ENCODE measurements at regions not wholly inside any gene's neighbourhood (a gene's known extent, or its start where the extent isn't known, plus 50 kb on each side); places are given as distances from the start of the nearest gene placed in this dataset.

- DNase-seq (ENCODE audit: low spot score) = no peak
Measured at GRCh38 chr17:77001487-77001886, 133.3 kb downstream of the MGAT5B start.

GRCh38 chr17:77002103-77003045, 134.2 kb downstream of the MGAT5B start:
- DNase-seq (ENCODE audit: low spot score) = no peak

- no peak for DNase-seq (ENCODE audit: low spot score)
Measured at GRCh38 chr17:77003699-77004098, 135.5 kb downstream of the MGAT5B start.

DNA sequence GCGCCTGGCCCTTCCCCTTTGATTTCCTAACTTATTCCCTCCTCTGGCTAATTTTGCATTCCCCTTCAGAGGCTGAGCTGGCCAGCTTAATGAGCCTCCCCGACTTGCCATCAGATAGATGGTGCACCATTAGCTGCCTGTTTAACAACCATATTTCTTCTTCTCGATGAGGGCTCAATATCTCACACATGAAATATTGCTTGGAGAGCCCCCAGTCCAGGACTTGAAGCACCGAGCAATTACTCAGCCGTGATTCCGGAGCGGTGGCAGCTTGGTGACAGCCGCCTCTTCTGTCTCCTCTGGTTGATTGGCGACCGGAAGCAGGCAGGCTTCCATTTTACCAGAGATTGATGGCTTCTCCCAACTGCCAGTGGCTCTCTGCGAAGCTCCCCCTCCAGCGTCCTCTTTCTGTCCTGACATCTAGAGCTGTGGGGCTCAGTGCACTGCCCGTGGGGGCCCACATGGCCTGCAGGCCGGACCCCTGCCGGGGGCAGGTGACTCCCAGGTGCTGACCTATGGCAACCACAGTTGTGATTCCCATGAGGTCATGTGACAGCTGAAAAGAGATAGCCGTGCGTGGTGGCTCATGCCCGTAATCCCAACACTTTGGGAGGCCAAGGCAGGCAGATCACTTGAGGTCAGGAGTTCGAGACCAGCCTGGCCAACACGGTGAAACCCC, 133.7 kb upstream of the SEC14L1 start:
- DNase-seq (ENCODE audit: low spot score) = no peak

- DNase-seq (ENCODE audit: low spot score) = no peak
Measured at GRCh38 chr17:77009877-77010276, 130.9 kb upstream of the SEC14L1 start.

GRCh38 chr17:77010667-77011066, 130.1 kb upstream of the SEC14L1 start:
- DNase-seq (ENCODE audit: low spot score) = no peak

DNA sequence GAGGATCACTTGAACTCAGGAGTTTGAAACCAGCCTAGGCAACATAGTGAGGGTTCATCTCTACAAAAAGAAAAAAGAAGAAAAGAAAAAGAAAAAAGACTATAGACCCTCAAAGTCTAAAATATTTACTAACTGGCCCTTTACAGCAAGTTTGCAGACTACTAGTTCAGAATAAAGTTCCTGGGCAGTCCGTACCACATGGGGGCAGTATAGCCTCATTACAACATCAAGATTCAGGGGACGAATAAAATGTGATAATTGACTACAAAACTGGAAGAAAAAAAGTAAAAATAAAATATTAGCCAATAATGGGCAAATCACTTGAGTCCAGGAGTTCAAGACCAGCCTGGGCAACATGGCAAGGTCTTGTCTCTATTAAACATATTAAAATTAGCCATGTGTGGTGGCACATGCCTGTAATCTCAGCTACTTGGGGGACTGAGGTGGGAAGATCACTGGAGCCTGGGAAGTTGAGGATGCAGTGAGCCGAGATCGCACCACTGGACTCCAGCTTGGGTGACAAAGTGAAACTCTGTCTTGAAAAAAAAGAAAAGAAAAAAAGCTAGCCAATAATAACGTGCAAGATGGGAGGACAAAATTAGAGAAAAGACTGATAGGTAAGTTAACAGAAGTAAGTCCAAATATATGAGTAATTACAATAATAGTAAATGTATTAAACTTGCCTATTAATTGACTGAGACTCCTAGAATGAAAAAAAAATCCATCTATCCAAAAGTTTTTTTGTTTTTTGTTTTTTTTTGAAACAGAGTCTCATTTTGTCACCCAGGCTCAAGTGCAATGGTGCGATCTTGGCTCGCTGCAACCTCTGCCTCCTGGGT, 129.4 kb upstream of the SEC14L1 start:
- no peak for DNase-seq (ENCODE audit: low spot score)

- DNase-seq (ENCODE audit: low spot score) = no peak
Measured at GRCh38 chr17:77018504-77018903, 122.3 kb upstream of the SEC14L1 start.

- DNase-seq (ENCODE audit: low spot score) = no peak
Measured at GRCh38 chr17:77019893-77020379, 120.8 kb upstream of the SEC14L1 start.

GRCh38 chr17:77020973-77021372, 119.8 kb upstream of the SEC14L1 start:
- DNase-seq (ENCODE audit: low spot score) = no peak

GRCh38 chr17:77022766-77023165, 118.0 kb upstream of the SEC14L1 start:
- DNase-seq (ENCODE audit: low spot score) = no peak

DNA sequence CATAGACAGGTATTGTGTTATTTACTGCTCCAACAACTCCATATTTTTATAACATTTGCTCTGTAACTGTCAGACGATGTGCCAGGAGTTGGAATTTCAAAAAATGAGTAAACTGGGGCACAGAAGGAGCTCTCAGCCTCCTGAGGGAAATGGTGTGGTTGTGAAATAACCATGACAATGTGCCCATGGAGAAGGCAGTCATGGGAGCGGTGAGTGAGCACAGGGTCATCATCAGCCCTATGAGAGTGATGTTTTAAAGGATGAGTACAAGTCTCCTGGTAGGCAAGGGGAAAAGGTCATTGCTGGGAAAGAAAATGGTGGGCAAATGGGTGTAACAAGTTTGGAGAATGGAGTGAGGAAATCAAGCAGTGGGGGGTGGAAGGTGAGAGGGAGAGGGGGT, 115.0 kb upstream of the SEC14L1 start:
- no peak for DNase-seq (ENCODE audit: low spot score)

DNA sequence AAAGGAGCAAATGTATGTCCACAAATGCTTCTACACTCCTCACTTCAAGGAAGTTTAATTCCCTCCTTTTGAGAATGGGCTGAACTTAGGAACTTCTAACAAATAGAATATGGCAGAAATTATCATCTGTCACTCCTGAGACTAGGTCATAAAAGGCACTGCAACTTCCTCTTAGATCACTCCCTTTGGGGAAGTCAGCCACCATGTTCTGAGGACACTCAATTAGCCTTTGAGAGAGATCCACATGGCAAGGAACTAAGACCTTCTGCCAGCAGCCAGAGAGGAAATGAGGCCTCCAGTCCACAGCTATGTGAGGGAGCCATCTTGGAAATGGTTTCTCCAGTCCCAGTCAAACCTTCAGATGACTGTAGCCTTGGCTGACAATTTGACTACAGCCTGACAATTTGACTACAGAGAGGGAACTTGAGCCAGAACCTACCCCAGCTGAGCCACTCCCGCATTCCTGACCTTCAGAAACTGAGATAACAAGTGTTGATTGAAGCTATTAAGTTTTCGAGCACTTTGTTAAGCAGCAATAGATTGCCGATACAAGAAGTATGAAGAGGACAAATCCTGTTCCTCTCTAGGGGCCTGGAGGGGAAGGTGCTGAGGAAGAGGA, 113.4 kb upstream of the SEC14L1 start:
- DNase-seq (ENCODE audit: low spot score) = no peak

GRCh38 chr17:77028900-77029299, 111.9 kb upstream of the SEC14L1 start:
- no peak for DNase-seq (ENCODE audit: low spot score)

DNA sequence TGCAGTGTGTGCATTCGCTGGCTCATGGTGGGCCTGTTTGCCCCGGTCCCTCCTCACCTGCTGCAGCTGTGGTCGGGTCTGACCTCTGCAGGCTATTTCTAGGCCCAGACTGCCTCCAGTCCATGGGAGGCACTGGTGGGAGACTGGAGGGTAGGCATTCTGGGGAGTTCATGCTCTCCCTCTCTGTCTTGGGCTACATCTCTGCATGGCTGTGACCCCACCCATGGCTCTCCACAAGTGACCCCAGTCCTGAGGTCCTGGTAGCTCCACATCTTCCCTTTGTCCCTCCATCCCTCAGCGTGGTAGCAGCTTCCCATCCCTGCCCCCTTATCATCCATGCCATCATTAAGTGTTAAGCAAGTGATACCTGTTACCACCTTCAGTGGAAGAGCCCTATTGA, 107.8 kb upstream of the SEC14L1 start:
- DNase-seq (ENCODE audit: low spot score) = no peak

DNA sequence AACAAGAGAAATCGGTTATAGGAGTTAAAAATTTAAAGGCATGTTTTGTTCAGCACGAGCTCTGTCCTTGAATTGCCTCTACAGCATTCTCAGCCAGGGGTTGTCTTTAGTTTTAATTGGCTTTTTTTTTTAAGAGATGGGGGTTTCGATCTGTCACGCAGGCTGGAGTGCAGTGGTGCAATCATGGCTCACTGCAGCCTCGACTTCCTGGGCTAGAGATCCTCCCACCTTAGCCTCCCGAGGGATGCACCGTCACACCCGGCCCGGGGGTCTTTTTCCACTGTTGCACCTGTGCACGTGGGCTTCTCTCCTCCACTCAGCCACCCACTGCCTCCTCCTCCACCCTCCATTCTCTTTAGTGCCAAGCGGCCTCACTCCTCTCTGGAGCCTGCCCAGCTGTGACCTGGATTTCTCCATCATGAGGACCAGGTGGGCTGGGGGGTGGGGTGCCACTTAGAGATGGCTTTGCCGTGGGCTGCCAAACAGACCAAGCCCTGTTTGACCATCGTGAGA, 106.8 kb upstream of the SEC14L1 start:
- DNase-seq (ENCODE audit: low spot score) = no peak

GRCh38 chr17:77034677-77035424, 105.9 kb upstream of the SEC14L1 start:
- no peak for DNase-seq (ENCODE audit: low spot score)

- no peak for DNase-seq (ENCODE audit: low spot score)
Measured at GRCh38 chr17:77035526-77035925, 105.2 kb upstream of the SEC14L1 start.

- no peak for DNase-seq (ENCODE audit: low spot score)
Measured at GRCh38 chr17:77036136-77036840, 104.5 kb upstream of the SEC14L1 start.

Measured in mesenteric fat pad (tissue), 1 donor.